ENCODE measurements at regions not wholly inside any gene's neighbourhood (a gene's known extent, or its start where the extent isn't known, plus 50 kb on each side); places are given as distances from the start of the nearest gene placed in this dataset.

DNA sequence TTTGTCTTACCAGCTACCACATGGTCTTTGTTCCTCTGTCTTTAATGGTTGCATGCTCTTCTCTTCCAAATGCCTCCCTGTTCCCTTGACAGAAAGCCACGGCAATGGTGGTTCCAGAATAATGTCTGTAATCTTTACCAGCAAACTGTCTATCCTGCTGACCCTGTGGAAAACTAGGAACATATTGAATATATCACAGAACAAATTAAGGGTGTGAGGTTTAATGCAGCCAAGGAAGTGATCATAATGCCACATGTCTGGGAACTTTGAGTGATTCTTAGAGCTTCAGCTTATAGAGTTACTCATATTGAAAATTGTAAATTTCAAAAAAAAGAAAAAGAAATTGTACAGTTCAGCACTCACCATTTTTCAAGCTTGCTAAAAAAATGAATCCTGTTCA lies 282.9 kb upstream of the RARB start:
- Histone ChIP-seq H3K9me2 (ENCODE audit: insufficient read depth, low read length) (no peaks in the 10 kb centered on the region), H3K9me3 (ENCODE audit: low read length) (no peaks in the 10 kb centered on the region), H3K36me3 (ENCODE audit: insufficient read depth, low read length) (no peaks in the 10 kb centered on the region), H3K4me2 (ENCODE audit: low read length) (no peak overlapping the region), H3K4me3 (ENCODE audit: low read length) (no peak overlapping the region), H4K20me1 (ENCODE audit: insufficient read depth) (no peaks in the 10 kb centered on the region), H3F3A (ENCODE audit: insufficient read depth, low read length, poor library complexity, severe bottlenecking) (no peaks in the 10 kb centered on the region), H3K27me3 (ENCODE audit: insufficient read depth, low read depth, low read length) (no peaks in the 10 kb centered on the region), H3K79me2 (replicated peaks; ENCODE audit: insufficient read depth, low read length) (no peaks in the 10 kb centered on the region), H3K27ac (ENCODE audit: low read length) (no peak overlapping the region), H2AFZ (ENCODE audit: low read depth, low read length) (no peak overlapping the region), H3K9ac (ENCODE audit: low read length) (no peak overlapping the region)
- TF ChIP-seq SMC3 (conservative IDR thresholded peaks at IDR 0.05; ENCODE audit: poor library complexity) (no peak), EP300 (conservative IDR thresholded peaks at IDR 0.05; ENCODE audit: poor library complexity, severe bottlenecking) (no peak), POLR2AphosphoS5 (IDR thresholded peaks at IDR 0.05) (no peak), TAF1 (IDR thresholded peaks at IDR 0.05; ENCODE audit: low read depth) (no peak), EZH2 (IDR thresholded peaks at IDR 0.05; ENCODE audit: borderline replicate concordance, insufficient read depth, low read length, poor library complexity, severe bottlenecking) (no peak), RAD21 (conservative IDR thresholded peaks at IDR 0.05) (no peak)
- TF ChIP-seq, protein P1, sequence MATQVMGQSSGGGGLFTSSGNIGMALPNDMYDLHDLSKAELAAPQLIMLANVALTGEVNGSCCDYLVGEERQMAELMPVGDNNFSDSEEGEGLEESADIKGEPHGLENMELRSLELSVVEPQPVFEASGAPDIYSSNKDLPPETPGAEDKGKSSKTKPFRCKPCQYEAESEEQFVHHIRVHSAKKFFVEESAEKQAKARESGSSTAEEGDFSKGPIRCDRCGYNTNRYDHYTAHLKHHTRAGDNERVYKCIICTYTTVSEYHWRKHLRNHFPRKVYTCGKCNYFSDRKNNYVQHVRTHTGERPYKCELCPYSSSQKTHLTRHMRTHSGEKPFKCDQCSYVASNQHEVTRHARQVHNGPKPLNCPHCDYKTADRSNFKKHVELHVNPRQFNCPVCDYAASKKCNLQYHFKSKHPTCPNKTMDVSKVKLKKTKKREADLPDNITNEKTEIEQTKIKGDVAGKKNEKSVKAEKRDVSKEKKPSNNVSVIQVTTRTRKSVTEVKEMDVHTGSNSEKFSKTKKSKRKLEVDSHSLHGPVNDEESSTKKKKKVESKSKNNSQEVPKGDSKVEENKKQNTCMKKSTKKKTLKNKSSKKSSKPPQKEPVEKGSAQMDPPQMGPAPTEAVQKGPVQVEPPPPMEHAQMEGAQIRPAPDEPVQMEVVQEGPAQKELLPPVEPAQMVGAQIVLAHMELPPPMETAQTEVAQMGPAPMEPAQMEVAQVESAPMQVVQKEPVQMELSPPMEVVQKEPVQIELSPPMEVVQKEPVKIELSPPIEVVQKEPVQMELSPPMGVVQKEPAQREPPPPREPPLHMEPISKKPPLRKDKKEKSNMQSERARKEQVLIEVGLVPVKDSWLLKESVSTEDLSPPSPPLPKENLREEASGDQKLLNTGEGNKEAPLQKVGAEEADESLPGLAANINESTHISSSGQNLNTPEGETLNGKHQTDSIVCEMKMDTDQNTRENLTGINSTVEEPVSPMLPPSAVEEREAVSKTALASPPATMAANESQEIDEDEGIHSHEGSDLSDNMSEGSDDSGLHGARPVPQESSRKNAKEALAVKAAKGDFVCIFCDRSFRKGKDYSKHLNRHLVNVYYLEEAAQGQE (IDR thresholded peaks at IDR 0.05; ENCODE audit: borderline replicate concordance) = no peak

DNA sequence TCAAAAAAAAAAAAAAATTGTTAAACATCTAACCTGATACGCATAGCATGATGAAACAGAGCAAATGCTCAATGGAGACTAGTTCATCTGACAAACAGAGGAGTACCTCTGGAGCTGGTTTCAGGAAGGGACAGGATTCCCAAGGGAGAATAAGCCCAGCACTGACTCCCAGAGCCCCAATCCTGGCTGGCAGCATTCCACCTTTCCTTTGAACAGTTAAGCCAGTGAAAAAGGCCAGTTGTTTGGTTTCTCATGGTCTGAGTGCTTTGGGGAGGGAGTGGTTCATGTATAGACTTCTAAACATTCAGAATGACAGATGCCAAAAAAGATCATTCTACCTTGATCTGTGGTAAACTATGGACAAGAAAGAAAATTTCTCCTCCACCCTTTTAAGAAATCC lies 277.9 kb upstream of the RARB start:
- Histone ChIP-seq H3K79me2 (replicated peaks; ENCODE audit: insufficient read depth, low read length) (no peaks in the 10 kb centered on the region), H3F3A (ENCODE audit: insufficient read depth, low read length, poor library complexity, severe bottlenecking) (no peaks in the 10 kb centered on the region), H2AFZ (ENCODE audit: low read depth, low read length) (no peak overlapping the region), H3K9ac (ENCODE audit: low read length) (no peak overlapping the region), H3K4me3 (ENCODE audit: low read length) (no peak overlapping the region), H3K36me3 (ENCODE audit: insufficient read depth, low read length) (no peaks in the 10 kb centered on the region), H3K9me2 (ENCODE audit: insufficient read depth, low read length) (no peaks in the 10 kb centered on the region), H3K9me3 (ENCODE audit: low read length) (no peaks in the 10 kb centered on the region), H3K27me3 (ENCODE audit: insufficient read depth, low read depth, low read length) (no peaks in the 10 kb centered on the region), H3K27ac (ENCODE audit: low read length) (no peak overlapping the region), H4K20me1 (ENCODE audit: insufficient read depth) (no peaks in the 10 kb centered on the region), H3K4me2 (ENCODE audit: low read length) (no peak overlapping the region)
- TF ChIP-seq EP300 (conservative IDR thresholded peaks at IDR 0.05; ENCODE audit: poor library complexity, severe bottlenecking) = no peak
- no peak for TF ChIP-seq TAF1 (IDR thresholded peaks at IDR 0.05; ENCODE audit: low read depth)
- TF ChIP-seq MXI1 (conservative IDR thresholded peaks at IDR 0.05; ENCODE audit: poor library complexity, severe bottlenecking) = no peak
- TF ChIP-seq SMC3 (conservative IDR thresholded peaks at IDR 0.05; ENCODE audit: poor library complexity) = no peak

DNA sequence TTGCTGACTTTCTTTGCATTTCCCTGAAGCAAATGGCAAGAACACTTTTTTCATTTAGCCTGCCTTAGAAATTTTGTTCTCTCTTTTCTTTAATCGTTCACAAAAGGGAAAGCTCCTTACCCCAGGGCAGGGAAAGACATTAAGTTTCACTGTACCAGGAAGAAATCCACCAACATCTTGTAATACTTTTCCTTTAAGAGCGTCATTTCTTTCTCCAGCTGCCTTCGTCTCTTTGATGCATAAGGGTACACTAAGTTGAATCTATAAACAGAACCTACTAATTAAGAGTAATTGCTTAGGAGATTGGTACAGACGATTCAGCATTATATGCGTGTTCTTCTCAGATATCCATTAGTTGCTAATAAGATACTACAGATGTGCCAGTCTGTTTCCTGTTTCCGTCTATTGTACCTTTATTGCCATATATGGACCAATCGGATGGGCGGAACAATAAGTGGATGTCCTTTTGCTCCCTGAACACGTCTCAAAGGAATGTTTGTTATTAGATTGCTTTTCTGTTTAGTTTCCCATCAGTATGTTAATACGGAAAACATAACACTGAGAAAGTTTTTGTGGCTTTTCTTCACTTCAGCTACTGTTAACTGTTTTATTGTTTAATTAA lies 276.7 kb upstream of the RARB start:
- Histone ChIP-seq H3K36me3 (ENCODE audit: insufficient read depth, low read length) (no peaks in the 10 kb centered on the region), H3K9me3 (ENCODE audit: low read length) (no peaks in the 10 kb centered on the region), H3K4me2 (ENCODE audit: low read length) (no peak overlapping the region), H3K79me2 (replicated peaks; ENCODE audit: insufficient read depth, low read length) (no peaks in the 10 kb centered on the region), H4K20me1 (ENCODE audit: insufficient read depth) (no peaks in the 10 kb centered on the region), H3K27me3 (ENCODE audit: insufficient read depth, low read depth, low read length) (no peaks in the 10 kb centered on the region), H3K9me2 (ENCODE audit: insufficient read depth, low read length) (no peaks in the 10 kb centered on the region), H3K4me3 (ENCODE audit: low read length) (no peak overlapping the region), H3K27ac (ENCODE audit: low read length) (no peak overlapping the region), H2AFZ (ENCODE audit: low read depth, low read length) (no peak overlapping the region), H3F3A (ENCODE audit: insufficient read depth, low read length, poor library complexity, severe bottlenecking) (no peaks in the 10 kb centered on the region), H3K9ac (ENCODE audit: low read length) (no peak overlapping the region)
- TF ChIP-seq MXI1 (conservative IDR thresholded peaks at IDR 0.05; ENCODE audit: poor library complexity, severe bottlenecking) = no peak
- no peak for TF ChIP-seq POLR2AphosphoS5 (IDR thresholded peaks at IDR 0.05)
- no peak for TF ChIP-seq EP300 (conservative IDR thresholded peaks at IDR 0.05; ENCODE audit: poor library complexity, severe bottlenecking)
- no peak for TF ChIP-seq EZH2 (IDR thresholded peaks at IDR 0.05; ENCODE audit: borderline replicate concordance, insufficient read depth, low read length, poor library complexity, severe bottlenecking)
- TF ChIP-seq TAF1 (IDR thresholded peaks at IDR 0.05; ENCODE audit: low read depth) = no peak
- no peak for TF ChIP-seq RAD21 (conservative IDR thresholded peaks at IDR 0.05)
- TF ChIP-seq, protein P2, sequence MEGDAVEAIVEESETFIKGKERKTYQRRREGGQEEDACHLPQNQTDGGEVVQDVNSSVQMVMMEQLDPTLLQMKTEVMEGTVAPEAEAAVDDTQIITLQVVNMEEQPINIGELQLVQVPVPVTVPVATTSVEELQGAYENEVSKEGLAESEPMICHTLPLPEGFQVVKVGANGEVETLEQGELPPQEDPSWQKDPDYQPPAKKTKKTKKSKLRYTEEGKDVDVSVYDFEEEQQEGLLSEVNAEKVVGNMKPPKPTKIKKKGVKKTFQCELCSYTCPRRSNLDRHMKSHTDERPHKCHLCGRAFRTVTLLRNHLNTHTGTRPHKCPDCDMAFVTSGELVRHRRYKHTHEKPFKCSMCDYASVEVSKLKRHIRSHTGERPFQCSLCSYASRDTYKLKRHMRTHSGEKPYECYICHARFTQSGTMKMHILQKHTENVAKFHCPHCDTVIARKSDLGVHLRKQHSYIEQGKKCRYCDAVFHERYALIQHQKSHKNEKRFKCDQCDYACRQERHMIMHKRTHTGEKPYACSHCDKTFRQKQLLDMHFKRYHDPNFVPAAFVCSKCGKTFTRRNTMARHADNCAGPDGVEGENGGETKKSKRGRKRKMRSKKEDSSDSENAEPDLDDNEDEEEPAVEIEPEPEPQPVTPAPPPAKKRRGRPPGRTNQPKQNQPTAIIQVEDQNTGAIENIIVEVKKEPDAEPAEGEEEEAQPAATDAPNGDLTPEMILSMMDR (IDR thresholded peaks at IDR 0.05; ENCODE audit: poor library complexity, severe bottlenecking) = no peak
- TF ChIP-seq, protein P1 (IDR thresholded peaks at IDR 0.05; ENCODE audit: borderline replicate concordance) = no peak
- no peak for TF ChIP-seq SMC3 (conservative IDR thresholded peaks at IDR 0.05; ENCODE audit: poor library complexity)
